GM19240 (cell line): ENCODE measurements at regions not wholly inside any gene's neighbourhood (a gene's known extent, or its start where the extent isn't known, plus 50 kb on each side); places are given as distances from the start of the nearest gene placed in this dataset.

Source experiments
- DNase-seq: peaks from one replicate; pipeline ENCODE4 v3.0.0; 2011; ENCODE audit warnings: low spot score; ENCODE audit not compliant: insufficient read length

- no peak for DNase-seq
These were observed 91.8 kb upstream of the PARP11 start for GRCh38 chr12:3965046-3965445.

GRCh38 chr12:3964439-3964838, 91.2 kb upstream of the PARP11 start:
- DNase-seq: no peak

- no peak for DNase-seq
These were observed 89.7 kb upstream of the PARP11 start for GRCh38 chr12:3962631-3963483.

- DNase-seq: no peak
These were observed 88.4 kb upstream of the PARP11 start for GRCh38 chr12:3961591-3961990.

GRCh38 chr12:3959799-3960560, 86.8 kb upstream of the PARP11 start:
- no peak for DNase-seq

GRCh38 chr12:3958534-3958933, 85.3 kb upstream of the PARP11 start:
- no peak for DNase-seq

GRCh38 chr12:3951380-3952135, 78.4 kb upstream of the PARP11 start:
- DNase-seq: no peak

GRCh38 chr12:3950714-3951320, 77.6 kb upstream of the PARP11 start:
- no peak for DNase-seq

GRCh38 chr12:3947781-3948180, 74.6 kb upstream of the PARP11 start:
- DNase-seq: no peak

- DNase-seq: no peak
These were observed 72.5 kb upstream of the PARP11 start for GRCh38 chr12:3945671-3946070.

GRCh38 chr12:3944620-3945019, 71.4 kb upstream of the PARP11 start:
- no peak for DNase-seq

GRCh38 chr12:3938042-3938544, 64.9 kb upstream of the PARP11 start:
- DNase-seq: no peak

GRCh38 chr12:3935078-3935477, 61.9 kb upstream of the PARP11 start:
- no peak for DNase-seq

GRCh38 chr12:3933819-3934192, 60.6 kb upstream of the PARP11 start:
- DNase-seq: no peak

- DNase-seq: no peak
These were observed 60.0 kb upstream of the PARP11 start for GRCh38 chr12:3933074-3933818.

GRCh38 chr12:3931776-3932175, 58.6 kb upstream of the PARP11 start:
- DNase-seq: no peak

GRCh38 chr12:3931206-3931605, 58.0 kb upstream of the PARP11 start:
- DNase-seq: no peak

GRCh38 chr12:3929875-3930615, 56.8 kb upstream of the PARP11 start:
- DNase-seq: no peak

GRCh38 chr12:3928538-3929184, 55.5 kb upstream of the PARP11 start:
- no peak for DNase-seq
